ENCODE measurements at regions not wholly inside any gene's neighbourhood (a gene's known extent, or its start where the extent isn't known, plus 50 kb on each side); places are given as distances from the start of the nearest gene placed in this dataset.

DNA sequence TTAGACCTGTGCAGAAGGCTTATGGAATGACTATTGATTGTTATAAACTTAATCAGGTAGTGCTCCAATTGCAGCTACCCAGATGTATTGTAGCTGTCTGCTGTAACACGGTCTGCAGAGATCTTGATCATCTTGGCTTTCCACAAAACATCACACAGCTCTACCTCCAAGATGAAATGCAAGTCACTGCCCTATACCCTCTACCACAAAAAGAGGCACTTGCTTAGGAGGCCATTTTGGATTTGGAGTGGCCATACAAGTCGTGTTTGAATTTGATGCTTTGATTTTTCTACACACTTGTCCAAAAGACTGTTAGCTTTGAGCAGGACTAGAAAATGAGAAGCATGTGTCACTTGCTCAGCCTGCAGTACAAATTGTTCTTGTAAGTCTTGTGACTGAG is 377.2 kb downstream of the TNS3 start:
- TF ChIP-seq, protein P1, sequence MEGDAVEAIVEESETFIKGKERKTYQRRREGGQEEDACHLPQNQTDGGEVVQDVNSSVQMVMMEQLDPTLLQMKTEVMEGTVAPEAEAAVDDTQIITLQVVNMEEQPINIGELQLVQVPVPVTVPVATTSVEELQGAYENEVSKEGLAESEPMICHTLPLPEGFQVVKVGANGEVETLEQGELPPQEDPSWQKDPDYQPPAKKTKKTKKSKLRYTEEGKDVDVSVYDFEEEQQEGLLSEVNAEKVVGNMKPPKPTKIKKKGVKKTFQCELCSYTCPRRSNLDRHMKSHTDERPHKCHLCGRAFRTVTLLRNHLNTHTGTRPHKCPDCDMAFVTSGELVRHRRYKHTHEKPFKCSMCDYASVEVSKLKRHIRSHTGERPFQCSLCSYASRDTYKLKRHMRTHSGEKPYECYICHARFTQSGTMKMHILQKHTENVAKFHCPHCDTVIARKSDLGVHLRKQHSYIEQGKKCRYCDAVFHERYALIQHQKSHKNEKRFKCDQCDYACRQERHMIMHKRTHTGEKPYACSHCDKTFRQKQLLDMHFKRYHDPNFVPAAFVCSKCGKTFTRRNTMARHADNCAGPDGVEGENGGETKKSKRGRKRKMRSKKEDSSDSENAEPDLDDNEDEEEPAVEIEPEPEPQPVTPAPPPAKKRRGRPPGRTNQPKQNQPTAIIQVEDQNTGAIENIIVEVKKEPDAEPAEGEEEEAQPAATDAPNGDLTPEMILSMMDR (IDR thresholded peaks at IDR 0.05; ENCODE audit: insufficient read depth, low read depth, low read length) = no peak
- TF ChIP-seq EZH2 (IDR thresholded peaks at IDR 0.05; ENCODE audit: insufficient read depth, low read length) = no peak
